Astrocyte (in vitro differentiated cells and primary cell): ENCODE measurements at regions not wholly inside any gene's neighbourhood (a gene's known extent, or its start where the extent isn't known, plus 50 kb on each side); places are given as distances from the start of the nearest gene placed in this dataset.

ENCODE experiments used
- DNase-seq: peaks from one replicate; pipeline ENCODE4 v3.0.0-alpha.2; 2010; ENCODE audit warnings: low read depth
- FAIRE-seq: peaks from 2 replicates; lab custom pipeline; 2011; peaks lifted over from hg19 to GRCh38; lab: Jason Lieb, UNC
- H2AFZ ChIP-seq: 2 replicates; pipeline ENCODE4 v1.6.0; 2012; ENCODE audit warnings: low read depth, low read length, inconsistent platforms
- H3K27ac ChIP-seq: 2 replicates; pipeline ENCODE4 v1.5.1; 2011; ENCODE audit warnings: low read depth, low read length, inconsistent platforms
- H3K27me3 ChIP-seq: 2 replicates; pipeline ENCODE4 v1.6.0; 2011; ENCODE audit warnings: low read length, inconsistent platforms; ENCODE audit not compliant: insufficient read depth
- H3K36me3 ChIP-seq: 2 replicates; pipeline ENCODE4 v1.5.1; 2011; ENCODE audit warnings: low read length, inconsistent platforms; ENCODE audit not compliant: insufficient read depth
- H3K4me1 ChIP-seq: 2 replicates; pipeline ENCODE4 v1.5.1; 2011; ENCODE audit warnings: low read length, inconsistent platforms; ENCODE audit not compliant: insufficient read depth
- H3K4me2 ChIP-seq: 2 replicates; pipeline ENCODE4 v1.6.0; 2012; ENCODE audit warnings: low read length, inconsistent platforms
- H3K4me3 ChIP-seq: 2 replicates; pipeline ENCODE4 v1.5.1; 2011; ENCODE audit warnings: low read depth, mild to moderate bottlenecking, low read length, inconsistent platforms; ENCODE audit not compliant: insufficient read depth
- H3K79me2 ChIP-seq: 2 replicates; pipeline ENCODE4 v1.6.0; 2012; ENCODE audit warnings: mild to moderate bottlenecking, low read length, inconsistent platforms; ENCODE audit not compliant: insufficient read depth
- H3K9ac ChIP-seq: 2 replicates; pipeline ENCODE4 v1.6.0; 2012; ENCODE audit warnings: mild to moderate bottlenecking, low read length, inconsistent platforms
- H3K9me3 ChIP-seq: 2 replicates; pipeline ENCODE4 v1.5.1; 2012; ENCODE audit warnings: low read depth, mild to moderate bottlenecking, low read length, inconsistent platforms; ENCODE audit not compliant: insufficient read depth
- H4K20me1 ChIP-seq: 2 replicates; pipeline ENCODE4 v1.6.0; 2012; ENCODE audit warnings: low read length, inconsistent platforms; ENCODE audit not compliant: insufficient read depth
- H3K27ac Mint-ChIP-seq: one replicate; pipeline ENCODE4 v1.8.0; 2021; ENCODE audit warnings: mild to moderate bottlenecking, mixed read lengths; ENCODE audit not compliant: unreplicated experiment
- H3K27me3 Mint-ChIP-seq: one replicate; pipeline ENCODE4 v1.8.0; 2021; ENCODE audit warnings: low read depth, mixed read lengths; ENCODE audit not compliant: unreplicated experiment
- H3K36me3 Mint-ChIP-seq: one replicate; pipeline ENCODE4 v1.8.0; 2021; ENCODE audit warnings: low read depth, mixed read lengths; ENCODE audit not compliant: unreplicated experiment
- H3K4me1 Mint-ChIP-seq: one replicate; pipeline ENCODE4 v1.8.0; 2021; ENCODE audit warnings: low read depth, mixed read lengths; ENCODE audit not compliant: unreplicated experiment
- H3K4me3 Mint-ChIP-seq: one replicate; pipeline ENCODE4 v1.8.0; 2021; ENCODE audit warnings: mild to moderate bottlenecking, moderate library complexity, mixed read lengths; ENCODE audit not compliant: unreplicated experiment
- H3K9me3 Mint-ChIP-seq: one replicate; pipeline ENCODE4 v1.8.0; 2021; ENCODE audit warnings: mild to moderate bottlenecking, mixed read lengths; ENCODE audit not compliant: unreplicated experiment
- EZH2 ChIP-seq: IDR thresholded peaks from 2 replicates; pipeline ENCODE4 v1.6.1; 2012; ENCODE audit warnings: mild to moderate bottlenecking, low read length, inconsistent platforms; ENCODE audit not compliant: insufficient read depth
- TF ChIP-seq, protein P1 (sequence below): IDR thresholded peaks from 2 replicates; pipeline ENCODE4 v1.5.1; 2011; ENCODE audit warnings: low read depth, mild to moderate bottlenecking, inconsistent platforms, low read length, moderate library complexity; ENCODE audit not compliant: insufficient read depth

DNA sequence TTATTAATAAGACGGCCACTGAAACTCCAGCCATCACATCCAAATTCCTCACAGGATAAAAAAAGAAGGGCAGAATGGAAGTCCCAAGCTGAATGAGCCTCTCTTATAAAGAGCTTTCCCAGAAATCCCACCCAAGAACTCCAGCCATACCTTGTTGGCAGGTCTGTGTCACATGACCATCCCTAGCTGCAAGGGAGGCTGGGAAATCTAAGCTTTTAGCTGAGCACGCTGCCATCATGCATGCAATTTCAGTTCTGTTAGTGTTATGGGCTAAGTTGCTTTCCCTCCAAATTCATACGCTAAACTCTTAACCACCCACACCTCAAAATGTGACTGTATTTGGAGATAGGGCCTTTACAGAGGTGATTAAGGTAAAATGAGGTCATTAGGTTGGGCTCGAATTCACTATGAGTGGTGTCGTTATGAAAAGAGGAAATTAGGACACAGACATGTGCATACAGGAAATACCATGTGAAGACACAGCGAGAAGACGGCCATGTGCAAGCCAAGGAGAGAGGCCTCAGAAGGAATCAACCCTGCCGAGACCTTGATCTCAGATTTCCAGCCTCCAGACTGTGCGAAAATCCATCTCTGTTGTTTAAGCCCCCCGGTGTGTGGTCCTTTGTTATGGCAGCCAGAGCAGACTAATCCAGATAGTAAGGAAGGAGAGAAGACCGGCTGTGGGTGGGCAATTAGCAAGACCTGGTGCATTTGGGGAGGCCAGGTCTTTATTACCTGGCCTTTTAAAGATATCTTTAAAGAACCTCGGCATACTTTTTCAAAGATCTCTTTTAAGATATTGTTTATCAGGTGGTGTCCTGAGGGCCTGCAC, 317.6 kb downstream of the BCOR start:
- Mint-ChIP-seq H3K4me1 (no peaks in the 10 kb centered on the region), H3K4me3 (no peak overlapping the region), H3K27ac (no peak overlapping the region), H3K36me3 (no peaks in the 10 kb centered on the region), H3K27me3 (peaks cover 4% of the 10 kb centered on the region), H3K9me3 (peaks cover 3% of the 10 kb centered on the region)
- Histone ChIP-seq H3K27me3 (no peaks in the 10 kb centered on the region), H3K79me2 (no peaks in the 10 kb centered on the region), H3K4me2 (no peak overlapping the region), H3K4me3 (no peak overlapping the region), H3K36me3 (no peaks in the 10 kb centered on the region), H3K27ac (no peak overlapping the region), H3K9me3 (no peaks in the 10 kb centered on the region), H3K9ac (no peak overlapping the region), H4K20me1 (no peaks in the 10 kb centered on the region), H2AFZ (no peak overlapping the region), H3K4me1 (no peaks in the 10 kb centered on the region)
- TF ChIP-seq, protein P1, sequence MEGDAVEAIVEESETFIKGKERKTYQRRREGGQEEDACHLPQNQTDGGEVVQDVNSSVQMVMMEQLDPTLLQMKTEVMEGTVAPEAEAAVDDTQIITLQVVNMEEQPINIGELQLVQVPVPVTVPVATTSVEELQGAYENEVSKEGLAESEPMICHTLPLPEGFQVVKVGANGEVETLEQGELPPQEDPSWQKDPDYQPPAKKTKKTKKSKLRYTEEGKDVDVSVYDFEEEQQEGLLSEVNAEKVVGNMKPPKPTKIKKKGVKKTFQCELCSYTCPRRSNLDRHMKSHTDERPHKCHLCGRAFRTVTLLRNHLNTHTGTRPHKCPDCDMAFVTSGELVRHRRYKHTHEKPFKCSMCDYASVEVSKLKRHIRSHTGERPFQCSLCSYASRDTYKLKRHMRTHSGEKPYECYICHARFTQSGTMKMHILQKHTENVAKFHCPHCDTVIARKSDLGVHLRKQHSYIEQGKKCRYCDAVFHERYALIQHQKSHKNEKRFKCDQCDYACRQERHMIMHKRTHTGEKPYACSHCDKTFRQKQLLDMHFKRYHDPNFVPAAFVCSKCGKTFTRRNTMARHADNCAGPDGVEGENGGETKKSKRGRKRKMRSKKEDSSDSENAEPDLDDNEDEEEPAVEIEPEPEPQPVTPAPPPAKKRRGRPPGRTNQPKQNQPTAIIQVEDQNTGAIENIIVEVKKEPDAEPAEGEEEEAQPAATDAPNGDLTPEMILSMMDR, result no peak
- TF ChIP-seq EZH2, result no peak
- FAIRE-seq (no peak), DNase-seq (no peak)

DNA sequence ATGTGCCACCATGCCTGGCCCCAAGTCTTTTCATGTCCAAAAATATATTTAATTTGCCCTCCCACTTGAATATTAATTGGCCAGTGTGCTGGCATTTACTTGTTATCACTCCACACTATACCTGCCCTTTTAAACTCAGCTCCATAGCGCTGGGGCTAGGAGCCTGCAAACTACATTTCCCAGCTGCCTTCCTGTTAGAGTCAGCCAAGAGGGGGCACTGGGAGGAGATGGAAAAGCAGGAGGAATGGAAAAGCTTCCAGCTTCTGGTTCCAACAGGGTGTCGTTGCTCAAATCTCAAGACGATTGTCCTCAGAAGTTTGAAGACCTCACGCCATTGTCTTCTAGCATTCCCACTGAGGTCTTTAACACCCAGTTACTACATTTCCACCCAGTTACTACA, 315.5 kb downstream of the BCOR start:
- Mint-ChIP-seq H3K4me1 (no peaks in the 10 kb centered on the region), H3K27me3 (peaks cover 6% of the 10 kb centered on the region), H3K36me3 (no peaks in the 10 kb centered on the region), H3K27ac (no peak overlapping the region), H3K9me3 (peaks cover 3% of the 10 kb centered on the region), H3K4me3 (no peak overlapping the region)
- H2AFZ ChIP-seq, result no peak overlapping the region
- no peaks in the 10 kb centered on the region for H3K27me3 ChIP-seq
- no peaks in the 10 kb centered on the region for H3K4me1 ChIP-seq
- no peak for DNase-seq
- no peak overlapping the region for H3K27ac ChIP-seq
- TF ChIP-seq, protein P1, result no peak
- no peak for TF ChIP-seq EZH2
- H3K4me3 ChIP-seq, result no peak overlapping the region
- H4K20me1 ChIP-seq, result no peaks in the 10 kb centered on the region
- H3K9ac ChIP-seq, result no peak overlapping the region
- H3K9me3 ChIP-seq, result no peaks in the 10 kb centered on the region
- H3K36me3 ChIP-seq, result no peaks in the 10 kb centered on the region
- H3K79me2 ChIP-seq, result no peaks in the 10 kb centered on the region
- no peak overlapping the region for H3K4me2 ChIP-seq
- FAIRE-seq, result no peak

DNA sequence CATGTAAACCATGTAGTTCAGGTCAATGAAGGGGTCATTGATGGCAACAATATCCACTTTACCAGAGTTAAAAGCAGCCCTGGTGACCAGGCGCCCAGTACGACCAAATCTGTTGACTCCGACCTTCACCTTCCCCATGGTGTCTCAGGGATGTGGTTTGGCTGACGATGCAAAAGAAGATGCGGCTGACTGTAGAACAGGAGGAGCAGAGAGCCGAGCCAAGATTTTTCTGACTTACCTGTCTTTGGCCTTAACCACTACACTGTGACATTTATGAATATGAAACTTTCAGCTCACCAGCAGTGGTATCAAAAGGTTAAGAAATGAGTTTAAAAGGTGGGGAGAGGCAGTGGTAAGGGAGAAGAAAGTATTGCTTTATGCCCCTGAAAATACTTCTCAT, 309.8 kb downstream of the BCOR start:
- no peak overlapping the region for H3K9ac ChIP-seq
- no peaks in the 10 kb centered on the region for H3K27me3 ChIP-seq
- H3K27ac Mint-ChIP-seq, result no peak overlapping the region
- H3K4me2 ChIP-seq, result no peak overlapping the region
- no peaks in the 10 kb centered on the region for H3K36me3 Mint-ChIP-seq
- H4K20me1 ChIP-seq, result no peaks in the 10 kb centered on the region
- DNase-seq, result no peak
- H3K4me3 ChIP-seq, result no peak overlapping the region
- H3K9me3 ChIP-seq, result no peaks in the 10 kb centered on the region
- H3K4me3 Mint-ChIP-seq, result no peak overlapping the region
- no peak for TF ChIP-seq EZH2
- TF ChIP-seq, protein P1, result no peak
- FAIRE-seq, result no peak
- no peaks in the 10 kb centered on the region for H3K4me1 ChIP-seq
- no peaks in the 10 kb centered on the region for H3K79me2 ChIP-seq
- peaks cover 7% of the 10 kb centered on the region for H3K27me3 Mint-ChIP-seq
- no peak overlapping the region for H3K27ac ChIP-seq
- no peaks in the 10 kb centered on the region for H3K36me3 ChIP-seq
- H3K9me3 Mint-ChIP-seq, result no peaks in the 10 kb centered on the region
- H2AFZ ChIP-seq, result no peak overlapping the region
- H3K4me1 Mint-ChIP-seq, result no peaks in the 10 kb centered on the region
